GM23338 (cell line): ENCODE measurements at regions not wholly inside any gene's neighbourhood (a gene's known extent, or its start where the extent isn't known, plus 50 kb on each side); places are given as distances from the start of the nearest gene placed in this dataset.

Experiments
- CREB1 ChIP-seq: fragments of 250-450 bp; sonication (Bioruptor Pico); IDR thresholded peaks from 2 replicates; pipeline ENCODE4 v1.5.0; 2020; ENCODE audit warnings: low read depth, mild to moderate bottlenecking, moderate library complexity
- EZH2 ChIP-seq: fragments of 200-600 bp; sonication (generic); IDR thresholded peaks from one replicate; pipeline ENCODE4 v1.8.0; 2017; ENCODE audit warnings: antibody characterized with exemption, mild to moderate bottlenecking, low read depth; ENCODE audit not compliant: unreplicated experiment
- EZH2phosphoT487 ChIP-seq: fragments of 200-600 bp; sonication (generic); IDR thresholded peaks from one replicate; pipeline ENCODE4 v1.8.1; 2018; ENCODE audit warnings: antibody characterized with exemption; ENCODE audit not compliant: unreplicated experiment
- JUNB ChIP-seq: IDR thresholded peaks from one replicate; pipeline ENCODE4 v1.6.1; 2016; ENCODE audit warnings: antibody characterized with exemption; ENCODE audit not compliant: unreplicated experiment
- POLR2AphosphoS5 ChIP-seq: IDR thresholded peaks from 2 replicates; pipeline ENCODE4 v1.6.1; 2016; ENCODE audit warnings: antibody characterized with exemption, low read depth
- ZNF114 ChIP-seq: fragments of 250-450 bp; sonication (Bioruptor Pico); IDR thresholded peaks from 2 replicates; pipeline ENCODE4 v1.5.0; 2020; ENCODE audit warnings: mild to moderate bottlenecking, moderate library complexity
- TF ChIP-seq, protein P1 (sequence below), 2 experiments: fragments of 200-600 bp in 1 of 2; sonication (generic) in 1 of 2; conservative IDR thresholded peaks; 2 replicates each; pipeline versions ENCODE4 v1.5.1 to v1.6.1; 2016 to 2017; ENCODE audit warnings: antibody characterized with exemption in 2 of 2, low read depth in 2 of 2, mild to moderate bottlenecking in 2 of 2, moderate library complexity in 1 of 2
- TF ChIP-seq, protein P2 (sequence below): IDR thresholded peaks from one replicate; pipeline ENCODE4 v1.6.1; 2018; ENCODE audit warnings: antibody characterized with exemption; ENCODE audit not compliant: unreplicated experiment
- TF ChIP-seq, protein P3 (sequence below): fragments of 250-450 bp; sonication (Bioruptor Pico); IDR thresholded peaks from 2 replicates; pipeline ENCODE4 v1.5.0; 2020; ENCODE audit warnings: mild to moderate bottlenecking, moderate library complexity

DNA sequence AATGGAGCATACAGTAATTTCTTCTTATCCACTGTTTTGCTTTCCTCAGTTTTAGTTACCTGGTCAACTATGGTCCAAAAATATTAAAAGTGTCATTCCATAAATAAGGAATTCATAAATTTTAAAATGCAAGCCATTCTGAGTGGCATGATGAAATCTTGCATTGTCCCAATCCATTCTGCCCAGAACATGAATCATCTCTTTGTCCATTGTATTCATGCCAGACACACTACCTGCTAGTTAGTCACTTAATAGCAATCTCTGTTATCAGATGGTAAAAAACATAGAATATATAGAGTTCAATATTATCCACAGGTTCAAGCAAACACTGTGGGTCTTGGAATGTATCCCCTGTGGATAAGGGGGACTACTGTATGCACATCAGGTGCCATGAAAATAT lies 872.2 kb upstream of the NXPH2 start:
- TF ChIP-seq EZH2: no peak
- TF ChIP-seq, protein P1, sequence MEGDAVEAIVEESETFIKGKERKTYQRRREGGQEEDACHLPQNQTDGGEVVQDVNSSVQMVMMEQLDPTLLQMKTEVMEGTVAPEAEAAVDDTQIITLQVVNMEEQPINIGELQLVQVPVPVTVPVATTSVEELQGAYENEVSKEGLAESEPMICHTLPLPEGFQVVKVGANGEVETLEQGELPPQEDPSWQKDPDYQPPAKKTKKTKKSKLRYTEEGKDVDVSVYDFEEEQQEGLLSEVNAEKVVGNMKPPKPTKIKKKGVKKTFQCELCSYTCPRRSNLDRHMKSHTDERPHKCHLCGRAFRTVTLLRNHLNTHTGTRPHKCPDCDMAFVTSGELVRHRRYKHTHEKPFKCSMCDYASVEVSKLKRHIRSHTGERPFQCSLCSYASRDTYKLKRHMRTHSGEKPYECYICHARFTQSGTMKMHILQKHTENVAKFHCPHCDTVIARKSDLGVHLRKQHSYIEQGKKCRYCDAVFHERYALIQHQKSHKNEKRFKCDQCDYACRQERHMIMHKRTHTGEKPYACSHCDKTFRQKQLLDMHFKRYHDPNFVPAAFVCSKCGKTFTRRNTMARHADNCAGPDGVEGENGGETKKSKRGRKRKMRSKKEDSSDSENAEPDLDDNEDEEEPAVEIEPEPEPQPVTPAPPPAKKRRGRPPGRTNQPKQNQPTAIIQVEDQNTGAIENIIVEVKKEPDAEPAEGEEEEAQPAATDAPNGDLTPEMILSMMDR (conservative IDR thresholded peaks at IDR 0.05; ENCODE audit: low read depth in 2 of 2): no peak
- TF ChIP-seq ZNF114 (CRISPR knock-in tag): no peak
- TF ChIP-seq, protein P2, sequence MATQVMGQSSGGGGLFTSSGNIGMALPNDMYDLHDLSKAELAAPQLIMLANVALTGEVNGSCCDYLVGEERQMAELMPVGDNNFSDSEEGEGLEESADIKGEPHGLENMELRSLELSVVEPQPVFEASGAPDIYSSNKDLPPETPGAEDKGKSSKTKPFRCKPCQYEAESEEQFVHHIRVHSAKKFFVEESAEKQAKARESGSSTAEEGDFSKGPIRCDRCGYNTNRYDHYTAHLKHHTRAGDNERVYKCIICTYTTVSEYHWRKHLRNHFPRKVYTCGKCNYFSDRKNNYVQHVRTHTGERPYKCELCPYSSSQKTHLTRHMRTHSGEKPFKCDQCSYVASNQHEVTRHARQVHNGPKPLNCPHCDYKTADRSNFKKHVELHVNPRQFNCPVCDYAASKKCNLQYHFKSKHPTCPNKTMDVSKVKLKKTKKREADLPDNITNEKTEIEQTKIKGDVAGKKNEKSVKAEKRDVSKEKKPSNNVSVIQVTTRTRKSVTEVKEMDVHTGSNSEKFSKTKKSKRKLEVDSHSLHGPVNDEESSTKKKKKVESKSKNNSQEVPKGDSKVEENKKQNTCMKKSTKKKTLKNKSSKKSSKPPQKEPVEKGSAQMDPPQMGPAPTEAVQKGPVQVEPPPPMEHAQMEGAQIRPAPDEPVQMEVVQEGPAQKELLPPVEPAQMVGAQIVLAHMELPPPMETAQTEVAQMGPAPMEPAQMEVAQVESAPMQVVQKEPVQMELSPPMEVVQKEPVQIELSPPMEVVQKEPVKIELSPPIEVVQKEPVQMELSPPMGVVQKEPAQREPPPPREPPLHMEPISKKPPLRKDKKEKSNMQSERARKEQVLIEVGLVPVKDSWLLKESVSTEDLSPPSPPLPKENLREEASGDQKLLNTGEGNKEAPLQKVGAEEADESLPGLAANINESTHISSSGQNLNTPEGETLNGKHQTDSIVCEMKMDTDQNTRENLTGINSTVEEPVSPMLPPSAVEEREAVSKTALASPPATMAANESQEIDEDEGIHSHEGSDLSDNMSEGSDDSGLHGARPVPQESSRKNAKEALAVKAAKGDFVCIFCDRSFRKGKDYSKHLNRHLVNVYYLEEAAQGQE: no peak
- no peak for TF ChIP-seq EZH2phosphoT487
- no peak for TF ChIP-seq POLR2AphosphoS5
- TF ChIP-seq CREB1 (CRISPR knock-in tag): no peak
- no peak for TF ChIP-seq JUNB
- TF ChIP-seq, protein P3, sequence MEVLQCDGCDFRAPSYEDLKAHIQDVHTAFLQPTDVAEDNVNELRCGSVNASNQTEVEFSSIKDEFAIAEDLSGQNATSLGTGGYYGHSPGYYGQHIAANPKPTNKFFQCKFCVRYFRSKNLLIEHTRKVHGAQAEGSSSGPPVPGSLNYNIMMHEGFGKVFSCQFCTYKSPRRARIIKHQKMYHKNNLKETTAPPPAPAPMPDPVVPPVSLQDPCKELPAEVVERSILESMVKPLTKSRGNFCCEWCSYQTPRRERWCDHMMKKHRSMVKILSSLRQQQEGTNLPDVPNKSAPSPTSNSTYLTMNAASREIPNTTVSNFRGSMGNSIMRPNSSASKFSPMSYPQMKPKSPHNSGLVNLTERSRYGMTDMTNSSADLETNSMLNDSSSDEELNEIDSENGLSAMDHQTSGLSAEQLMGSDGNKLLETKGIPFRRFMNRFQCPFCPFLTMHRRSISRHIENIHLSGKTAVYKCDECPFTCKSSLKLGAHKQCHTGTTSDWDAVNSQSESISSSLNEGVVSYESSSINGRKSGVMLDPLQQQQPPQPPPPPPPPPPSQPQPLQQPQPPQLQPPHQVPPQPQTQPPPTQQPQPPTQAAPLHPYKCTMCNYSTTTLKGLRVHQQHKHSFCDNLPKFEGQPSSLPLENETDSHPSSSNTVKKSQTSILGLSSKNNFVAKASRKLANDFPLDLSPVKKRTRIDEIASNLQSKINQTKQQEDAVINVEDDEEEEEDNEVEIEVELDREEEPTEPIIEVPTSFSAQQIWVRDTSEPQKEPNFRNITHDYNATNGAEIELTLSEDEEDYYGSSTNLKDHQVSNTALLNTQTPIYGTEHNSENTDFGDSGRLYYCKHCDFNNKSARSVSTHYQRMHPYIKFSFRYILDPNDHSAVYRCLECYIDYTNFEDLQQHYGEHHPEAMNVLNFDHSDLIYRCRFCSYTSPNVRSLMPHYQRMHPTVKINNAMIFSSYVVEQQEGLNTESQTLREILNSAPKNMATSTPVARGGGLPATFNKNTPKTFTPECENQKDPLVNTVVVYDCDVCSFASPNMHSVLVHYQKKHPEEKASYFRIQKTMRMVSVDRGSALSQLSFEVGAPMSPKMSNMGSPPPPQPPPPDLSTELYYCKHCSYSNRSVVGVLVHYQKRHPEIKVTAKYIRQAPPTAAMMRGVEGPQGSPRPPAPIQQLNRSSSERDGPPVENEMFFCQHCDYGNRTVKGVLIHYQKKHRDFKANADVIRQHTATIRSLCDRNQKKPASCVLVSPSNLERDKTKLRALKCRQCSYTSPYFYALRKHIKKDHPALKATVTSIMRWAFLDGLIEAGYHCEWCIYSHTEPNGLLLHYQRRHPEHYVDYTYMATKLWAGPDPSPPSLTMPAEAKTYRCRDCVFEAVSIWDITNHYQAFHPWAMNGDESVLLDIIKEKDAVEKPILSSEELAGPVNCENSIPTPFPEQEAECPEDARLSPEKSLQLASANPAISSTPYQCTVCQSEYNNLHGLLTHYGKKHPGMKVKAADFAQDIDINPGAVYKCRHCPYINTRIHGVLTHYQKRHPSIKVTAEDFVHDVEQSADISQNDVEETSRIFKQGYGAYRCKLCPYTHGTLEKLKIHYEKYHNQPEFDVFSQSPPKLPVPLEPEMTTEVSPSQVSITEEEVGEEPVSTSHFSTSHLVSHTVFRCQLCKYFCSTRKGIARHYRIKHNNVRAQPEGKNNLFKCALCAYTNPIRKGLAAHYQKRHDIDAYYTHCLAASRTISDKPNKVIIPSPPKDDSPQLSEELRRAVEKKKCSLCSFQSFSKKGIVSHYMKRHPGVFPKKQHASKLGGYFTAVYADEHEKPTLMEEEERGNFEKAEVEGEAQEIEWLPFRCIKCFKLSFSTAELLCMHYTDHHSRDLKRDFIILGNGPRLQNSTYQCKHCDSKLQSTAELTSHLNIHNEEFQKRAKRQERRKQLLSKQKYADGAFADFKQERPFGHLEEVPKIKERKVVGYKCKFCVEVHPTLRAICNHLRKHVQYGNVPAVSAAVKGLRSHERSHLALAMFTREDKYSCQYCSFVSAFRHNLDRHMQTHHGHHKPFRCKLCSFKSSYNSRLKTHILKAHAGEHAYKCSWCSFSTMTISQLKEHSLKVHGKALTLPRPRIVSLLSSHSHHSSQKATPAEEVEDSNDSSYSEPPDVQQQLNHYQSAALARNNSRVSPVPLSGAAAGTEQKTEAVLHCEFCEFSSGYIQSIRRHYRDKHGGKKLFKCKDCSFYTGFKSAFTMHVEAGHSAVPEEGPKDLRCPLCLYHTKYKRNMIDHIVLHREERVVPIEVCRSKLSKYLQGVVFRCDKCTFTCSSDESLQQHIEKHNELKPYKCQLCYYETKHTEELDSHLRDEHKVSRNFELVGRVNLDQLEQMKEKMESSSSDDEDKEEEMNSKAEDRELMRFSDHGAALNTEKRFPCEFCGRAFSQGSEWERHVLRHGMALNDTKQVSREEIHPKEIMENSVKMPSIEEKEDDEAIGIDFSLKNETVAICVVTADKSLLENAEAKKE (CRISPR knock-in tag): no peak
